ENCODE measurements at regions not wholly inside any gene's neighbourhood (a gene's known extent, or its start where the extent isn't known, plus 50 kb on each side); places are given as distances from the start of the nearest gene placed in this dataset.
A peak's percentile ranks its signal among the peaks of the same experiment; 100 is the strongest.

GRCh38 chr2:37552339-37552738, 119.1 kb downstream of the CDC42EP3 start:
- Histone ChIP-seq H3K9me3 (ENCODE audit: control insufficient read depth, insufficient read depth, low read length) (no peaks in the 10 kb centered on the region), H3K4me3 (ENCODE audit: low read depth, low read length) (no peak overlapping the region), H3K36me3 (ENCODE audit: control insufficient read depth, insufficient read depth, low read length) (no peaks in the 10 kb centered on the region), H3K27ac (ENCODE audit: low read depth, low read length) (no peak overlapping the region), H3K4me1 (ENCODE audit: control insufficient read depth, insufficient read depth, low read length) (no peaks in the 10 kb centered on the region), H3K27me3 (ENCODE audit: control insufficient read depth, insufficient read depth, low read length) (no peaks in the 10 kb centered on the region)
- no peak for DNase-seq (ENCODE audit: low read depth in 4 of 6, low spot score in 6 of 6)
- WGBS (ENCODE audit: insufficient coverage) = no CpG with 5 or more reads among the region's 2 CpGs

- Histone ChIP-seq H3K36me3 (ENCODE audit: control insufficient read depth, insufficient read depth, low read length) (no peaks in the 10 kb centered on the region), H3K9me3 (ENCODE audit: control insufficient read depth, insufficient read depth, low read length) (no peaks in the 10 kb centered on the region), H3K27ac (ENCODE audit: low read depth, low read length) (no peak overlapping the region), H3K4me1 (ENCODE audit: control insufficient read depth, insufficient read depth, low read length) (no peaks in the 10 kb centered on the region), H3K4me3 (ENCODE audit: low read depth, low read length) (no peak overlapping the region), H3K27me3 (ENCODE audit: control insufficient read depth, insufficient read depth, low read length) (no peaks in the 10 kb centered on the region)
- no CpG with 5 or more reads among the region's 5 CpGs for WGBS (ENCODE audit: insufficient coverage)
- peak in 1 of 6 donors; percentile 11 for DNase-seq (ENCODE audit: low read depth in 4 of 6, low spot score in 6 of 6)
Measured at GRCh38 chr2:37553411-37554154, 117.9 kb downstream of the CDC42EP3 start.

GRCh38 chr2:37554155-37554510, 117.3 kb downstream of the CDC42EP3 start:
- Histone ChIP-seq H3K27ac (ENCODE audit: low read depth, low read length) (no peak overlapping the region), H3K27me3 (ENCODE audit: control insufficient read depth, insufficient read depth, low read length) (no peaks in the 10 kb centered on the region), H3K4me3 (ENCODE audit: low read depth, low read length) (no peak overlapping the region), H3K36me3 (ENCODE audit: control insufficient read depth, insufficient read depth, low read length) (no peaks in the 10 kb centered on the region), H3K9me3 (ENCODE audit: control insufficient read depth, insufficient read depth, low read length) (no peaks in the 10 kb centered on the region), H3K4me1 (ENCODE audit: control insufficient read depth, insufficient read depth, low read length) (no peaks in the 10 kb centered on the region)
- peak in 2 of 6 donors; percentile 9 to 71 for DNase-seq (ENCODE audit: low read depth in 4 of 6, low spot score in 6 of 6)
- WGBS (ENCODE audit: insufficient coverage) = 73% methylated on average over 2 of the region's 2 CpGs

- WGBS (ENCODE audit: insufficient coverage) = 80% methylated on average over 1 of the region's 2 CpGs
- Histone ChIP-seq H3K27ac (ENCODE audit: low read depth, low read length) (no peak overlapping the region), H3K4me1 (ENCODE audit: control insufficient read depth, insufficient read depth, low read length) (no peaks in the 10 kb centered on the region), H3K9me3 (ENCODE audit: control insufficient read depth, insufficient read depth, low read length) (no peaks in the 10 kb centered on the region), H3K4me3 (ENCODE audit: low read depth, low read length) (no peak overlapping the region), H3K27me3 (ENCODE audit: control insufficient read depth, insufficient read depth, low read length) (no peaks in the 10 kb centered on the region), H3K36me3 (ENCODE audit: control insufficient read depth, insufficient read depth, low read length) (no peaks in the 10 kb centered on the region)
- no peak for DNase-seq (ENCODE audit: low read depth in 4 of 6, low spot score in 6 of 6)
Measured at GRCh38 chr2:37554687-37555086, 116.8 kb downstream of the CDC42EP3 start.

- Histone ChIP-seq H3K27me3 (ENCODE audit: control insufficient read depth, insufficient read depth, low read length) (no peaks in the 10 kb centered on the region), H3K4me3 (ENCODE audit: low read depth, low read length) (no peak overlapping the region), H3K4me1 (ENCODE audit: control insufficient read depth, insufficient read depth, low read length) (no peaks in the 10 kb centered on the region), H3K9me3 (ENCODE audit: control insufficient read depth, insufficient read depth, low read length) (no peaks in the 10 kb centered on the region), H3K27ac (ENCODE audit: low read depth, low read length) (no peak overlapping the region), H3K36me3 (ENCODE audit: control insufficient read depth, insufficient read depth, low read length) (no peaks in the 10 kb centered on the region)
- DNase-seq (ENCODE audit: low read depth in 4 of 6, low spot score in 6 of 6) = no peak
- 85% methylated on average over 2 of the region's 5 CpGs for WGBS (ENCODE audit: insufficient coverage)
Measured at GRCh38 chr2:37555457-37555856, 116.0 kb downstream of the CDC42EP3 start.

GRCh38 chr2:37556256-37556655, 115.2 kb downstream of the CDC42EP3 start:
- no peaks in the 10 kb centered on the region for H3K27me3 ChIP-seq (ENCODE audit: control insufficient read depth, insufficient read depth, low read length)
- H3K36me3 ChIP-seq (ENCODE audit: control insufficient read depth, insufficient read depth, low read length) = no peaks in the 10 kb centered on the region
- no peaks in the 10 kb centered on the region for H3K4me1 ChIP-seq (ENCODE audit: control insufficient read depth, insufficient read depth, low read length)
- no peaks in the 10 kb centered on the region for H3K9me3 ChIP-seq (ENCODE audit: control insufficient read depth, insufficient read depth, low read length)
- H3K4me3 ChIP-seq (ENCODE audit: low read depth, low read length) = no peak overlapping the region
- DNase-seq (ENCODE audit: low read depth in 4 of 6, low spot score in 6 of 6) = no peak
- H3K27ac ChIP-seq (ENCODE audit: low read depth, low read length) = no peak overlapping the region
- no CpG with 5 or more reads among the region's 3 CpGs for WGBS (ENCODE audit: insufficient coverage)

DNA sequence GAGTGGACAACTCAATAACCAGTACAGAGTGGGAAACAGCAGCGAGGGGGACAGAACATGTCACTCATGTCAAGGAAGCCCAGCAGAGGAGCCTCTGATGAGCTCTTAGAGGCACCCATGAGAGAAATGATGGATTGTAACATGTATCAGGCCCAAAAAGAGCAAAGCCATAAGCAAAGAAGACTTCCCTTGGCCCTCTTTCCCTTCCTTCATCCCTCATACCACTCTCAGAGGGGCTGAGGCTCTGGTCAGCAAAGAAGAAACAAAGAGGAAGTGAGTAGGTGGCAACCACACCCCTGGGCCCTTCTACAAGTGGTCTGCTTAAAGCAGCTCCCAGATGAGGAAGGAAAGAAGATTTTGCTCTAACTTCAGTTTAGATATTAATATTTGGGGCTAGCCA, 112.8 kb downstream of the CDC42EP3 start:
- Histone ChIP-seq H3K36me3 (ENCODE audit: control insufficient read depth, insufficient read depth, low read length) (no peaks in the 10 kb centered on the region), H3K27me3 (ENCODE audit: control insufficient read depth, insufficient read depth, low read length) (no peaks in the 10 kb centered on the region), H3K4me1 (ENCODE audit: control insufficient read depth, insufficient read depth, low read length) (no peaks in the 10 kb centered on the region), H3K4me3 (ENCODE audit: low read depth, low read length) (no peak overlapping the region), H3K9me3 (ENCODE audit: control insufficient read depth, insufficient read depth, low read length) (no peaks in the 10 kb centered on the region), H3K27ac (ENCODE audit: low read depth, low read length) (no peak overlapping the region)
- no peak for DNase-seq (ENCODE audit: low read depth in 4 of 6, low spot score in 6 of 6)
- WGBS (ENCODE audit: insufficient coverage) = 83% methylated on average over 1 of the region's 1 CpG

- H3K9me3 ChIP-seq (ENCODE audit: control insufficient read depth, insufficient read depth, low read length) = no peaks in the 10 kb centered on the region
- 100% methylated on average over 2 of the region's 5 CpGs for WGBS (ENCODE audit: insufficient coverage)
- H3K4me3 ChIP-seq (ENCODE audit: low read depth, low read length) = no peak overlapping the region
- no peak for DNase-seq (ENCODE audit: low read depth in 4 of 6, low spot score in 6 of 6)
- H3K27me3 ChIP-seq (ENCODE audit: control insufficient read depth, insufficient read depth, low read length) = no peaks in the 10 kb centered on the region
- H3K36me3 ChIP-seq (ENCODE audit: control insufficient read depth, insufficient read depth, low read length) = no peaks in the 10 kb centered on the region
- no peak overlapping the region for H3K27ac ChIP-seq (ENCODE audit: low read depth, low read length)
- no peaks in the 10 kb centered on the region for H3K4me1 ChIP-seq (ENCODE audit: control insufficient read depth, insufficient read depth, low read length)
Measured at GRCh38 chr2:37560241-37560848, 111.1 kb downstream of the CDC42EP3 start.

DNA sequence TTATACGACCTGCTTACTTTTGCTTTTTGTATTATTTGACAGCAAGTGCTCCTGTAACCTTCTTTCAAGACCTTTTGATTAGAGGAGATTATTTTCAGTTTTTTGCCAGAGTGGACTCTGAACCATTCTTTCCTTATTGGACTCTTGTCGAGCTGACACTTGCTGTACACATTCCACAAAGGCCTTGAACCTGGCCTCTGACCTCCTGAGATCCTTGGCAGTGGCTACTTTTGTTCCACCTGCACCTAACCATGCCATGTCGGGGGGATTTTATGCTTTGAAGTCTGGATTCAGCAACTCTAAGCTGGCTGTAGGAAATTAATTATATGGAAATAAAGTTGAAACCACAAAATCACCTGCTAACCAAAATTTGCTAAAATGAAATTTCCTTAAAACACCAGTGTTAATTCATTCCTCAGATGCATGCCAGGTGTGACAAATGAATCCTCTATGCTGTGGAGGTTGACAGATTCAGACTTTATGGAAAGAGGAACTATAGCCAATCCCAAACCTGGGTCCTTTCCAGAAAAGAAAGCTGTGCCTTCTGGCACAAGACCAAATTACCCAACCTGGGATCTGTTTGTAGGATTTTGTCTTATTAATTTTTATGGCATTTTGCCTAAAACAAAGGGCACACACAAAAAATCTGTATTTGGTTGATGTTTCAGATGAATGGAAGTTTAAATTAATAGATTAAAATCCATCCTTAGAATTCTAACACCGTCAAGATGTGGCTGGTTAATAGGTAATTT, 110.4 kb downstream of the CDC42EP3 start:
- H3K36me3 ChIP-seq (ENCODE audit: control insufficient read depth, insufficient read depth, low read length) = no peaks in the 10 kb centered on the region
- WGBS (ENCODE audit: insufficient coverage) = no CpG with 5 or more reads among the region's 4 CpGs
- H3K4me1 ChIP-seq (ENCODE audit: control insufficient read depth, insufficient read depth, low read length) = no peaks in the 10 kb centered on the region
- no peak overlapping the region for H3K4me3 ChIP-seq (ENCODE audit: low read depth, low read length)
- peak in 2 of 6 donors; percentile 71 to 86 for DNase-seq (ENCODE audit: low read depth in 4 of 6, low spot score in 6 of 6)
- no peak overlapping the region for H3K27ac ChIP-seq (ENCODE audit: low read depth, low read length)
- H3K27me3 ChIP-seq (ENCODE audit: control insufficient read depth, insufficient read depth, low read length) = no peaks in the 10 kb centered on the region
- no peaks in the 10 kb centered on the region for H3K9me3 ChIP-seq (ENCODE audit: control insufficient read depth, insufficient read depth, low read length)
